HFFc6 (cell line): ENCODE measurements at regions not wholly inside any gene's neighbourhood (a gene's known extent, or its start where the extent isn't known, plus 50 kb on each side); places are given as distances from the start of the nearest gene placed in this dataset.
A peak's percentile ranks its signal among the peaks of the same experiment; 100 is the strongest.

Experiments used
- DNase-seq: peaks from one replicate; pipeline ENCODE4 v3.0.0-alpha.2; 2018
- H3K27ac Mint-ChIP-seq: 2 replicates; pipeline ENCODE4 v1.8.0; 2020; ENCODE audit warnings: mild to moderate bottlenecking, mixed read lengths
- H3K27me3 Mint-ChIP-seq: 2 replicates; pipeline ENCODE4 v1.8.0; 2021; ENCODE audit warnings: mild to moderate bottlenecking, moderate library complexity, mixed read lengths; ENCODE audit not compliant: insufficient read depth
- H3K36me3 Mint-ChIP-seq: 2 replicates; pipeline ENCODE4 v1.8.0; 2021; ENCODE audit warnings: low read depth, mixed read lengths
- H3K4me1 Mint-ChIP-seq: 2 replicates; pipeline ENCODE4 v1.8.0; 2020; ENCODE audit warnings: low read depth, mixed read lengths
- H3K4me3 Mint-ChIP-seq: 2 replicates; pipeline ENCODE4 v1.8.0; 2020; ENCODE audit warnings: mild to moderate bottlenecking, moderate library complexity, mixed read lengths
- H3K9me3 Mint-ChIP-seq: 2 replicates; pipeline ENCODE4 v1.8.0; 2020; ENCODE audit warnings: mild to moderate bottlenecking, mixed read lengths
- CTCF ChIP-seq: fragments of 200-600 bp; sonication (generic); IDR thresholded peaks from 2 replicates; pipeline ENCODE4 v1.5.0; 2021; ENCODE audit warnings: antibody characterized with exemption, mild to moderate bottlenecking

GRCh38 chr10:44017483-44018145, 367.3 kb downstream of the CXCL12 start:
- no peak for DNase-seq
- H3K4me1 Mint-ChIP-seq, result peaks cover 23% of the 10 kb centered on the region
- 0 out of 2 replicates have a peak overlapping the region, but pooled peaks have one; percentile 19 for H3K27ac Mint-ChIP-seq
- H3K27me3 Mint-ChIP-seq, result no peaks in the 10 kb centered on the region
- TF ChIP-seq CTCF, result no peak
- H3K4me3 Mint-ChIP-seq, result no peak overlapping the region
- H3K36me3 Mint-ChIP-seq, result no peaks in the 10 kb centered on the region
- H3K9me3 Mint-ChIP-seq, result no peaks in the 10 kb centered on the region

- no peak for TF ChIP-seq CTCF
- Mint-ChIP-seq H3K4me3 (no peak overlapping the region), H3K27ac (peak overlapping the region; percentile 31), H3K36me3 (no peaks in the 10 kb centered on the region), H3K4me1 (peaks cover 23% of the 10 kb centered on the region), H3K27me3 (no peaks in the 10 kb centered on the region; the same call in 1 of the 2 replicates), H3K9me3 (no peaks in the 10 kb centered on the region)
- peak; percentile 13 for DNase-seq
Observed at GRCh38 chr10:44016589-44017482, 368.1 kb downstream of the CXCL12 start.

GRCh38 chr10:44015702-44016500, 367.2 kb upstream of the ZNF32 start:
- Mint-ChIP-seq H3K27me3 (no peaks in the 10 kb centered on the region; the same call in 1 of the 2 replicates), H3K36me3 (no peaks in the 10 kb centered on the region), H3K4me3 (no peak overlapping the region), H3K4me1 (peaks cover 23% of the 10 kb centered on the region), H3K9me3 (no peaks in the 10 kb centered on the region), H3K27ac (no peak overlapping the region)
- no peak for DNase-seq
- TF ChIP-seq CTCF, result no peak

- no peak overlapping the region for H3K4me3 Mint-ChIP-seq
- H3K36me3 Mint-ChIP-seq, result no peaks in the 10 kb centered on the region
- H3K27me3 Mint-ChIP-seq, result no peaks in the 10 kb centered on the region; the same call in 1 of the 2 replicates
- no peak for TF ChIP-seq CTCF
- no peaks in the 10 kb centered on the region for H3K9me3 Mint-ChIP-seq
- H3K27ac Mint-ChIP-seq, result no peak overlapping the region
- no peak for DNase-seq
- peaks cover 23% of the 10 kb centered on the region for H3K4me1 Mint-ChIP-seq
Observed at GRCh38 chr10:44014644-44015250, 366.1 kb upstream of the ZNF32 start.

- DNase-seq, result no peak
- Mint-ChIP-seq H3K4me1 (peaks cover 23% of the 10 kb centered on the region), H3K27me3 (no peaks in the 10 kb centered on the region; the same call in none of the 2 replicates), H3K36me3 (no peaks in the 10 kb centered on the region), H3K9me3 (no peaks in the 10 kb centered on the region), H3K27ac (no peak overlapping the region), H3K4me3 (no peak overlapping the region)
- TF ChIP-seq CTCF, result no peak
Observed at GRCh38 chr10:44013981-44014380, 365.3 kb upstream of the ZNF32 start.
